ENCODE measurements at regions not wholly inside any gene's neighbourhood (a gene's known extent, or its start where the extent isn't known, plus 50 kb on each side); places are given as distances from the start of the nearest gene placed in this dataset.

DNA sequence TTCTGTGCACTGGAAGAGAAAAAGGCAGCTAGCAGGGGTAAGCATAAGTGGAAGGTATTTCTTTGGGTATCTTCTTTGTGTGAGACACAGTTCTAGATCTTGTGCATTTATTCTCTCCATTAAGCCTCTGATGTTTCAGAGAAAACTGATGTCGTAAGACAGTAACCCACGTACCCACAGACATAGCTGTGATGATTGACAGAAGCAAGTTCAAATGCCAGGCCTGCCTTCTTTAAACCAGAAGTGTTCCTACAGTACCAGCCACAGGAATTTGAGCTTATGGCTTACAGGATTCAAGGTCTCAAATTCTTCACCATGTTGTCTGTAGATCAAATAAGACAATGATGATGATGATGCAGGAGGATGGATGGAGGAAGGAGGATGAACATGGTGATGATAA, 161.4 kb upstream of the KCNJ16 start:
- Histone ChIP-seq H3K27ac (ENCODE audit: extremely low read length, insufficient read depth, low read length) (no peak overlapping the region), H2AFZ (ENCODE audit: low read length) (no peak overlapping the region), H3K9ac (ENCODE audit: insufficient read depth, low read depth, low read length) (no peak overlapping the region), H3K9me3 (ENCODE audit: low read length) (peaks cover 90% of the 10 kb centered on the region), H3K4me3 (replicated peaks in 1 of 3; ENCODE audit: insufficient read depth in 1 of 3, low read depth in 2 of 3, low read length in 3 of 3) (no peak overlapping the region), H3K79me2 (ENCODE audit: insufficient read depth, low read length) (no peaks in the 10 kb centered on the region), H3K27me3 (ENCODE audit: control insufficient read depth in 1 of 2, insufficient read depth in 2 of 2, low read length in 2 of 2) (no peaks in the 10 kb centered on the region), H3K4me2 (ENCODE audit: low read depth, low read length) (no peak overlapping the region), H4K20me1 (ENCODE audit: insufficient read depth, low read length) (no peaks in the 10 kb centered on the region), H3K4me1 (ENCODE audit: insufficient read depth, low read length) (no peaks in the 10 kb centered on the region), H3K36me3 (replicated peaks in 1 of 2; ENCODE audit: control insufficient read depth in 1 of 2, insufficient read depth in 2 of 2, low read length in 2 of 2) (no peaks in the 10 kb centered on the region)
- BruUV-seq (replicated peaks) = no TSS peak
- ATAC-seq (no peak), DNase-seq (ENCODE audit: low spot score) (no peak), FAIRE-seq (no peak)
- intact Hi-C loops (cut with micrococcal nuclease; ENCODE audit: unreplicated experiment) = no loop called here
- ChIA-PET CTCF (ENCODE audit: low intra/inter-chr PET ratio, low total read pairs) (no interaction called here), POLR2A (no interaction called here)
- no peak for TF ChIP-seq STAT5B (CRISPR knock-in tag; IDR thresholded peaks at IDR 0.05)
- TF ChIP-seq ZNF660 (CRISPR knock-in tag; IDR thresholded peaks at IDR 0.05; ENCODE audit: borderline replicate concordance, low read depth) = no peak
- TF ChIP-seq, protein P1, sequence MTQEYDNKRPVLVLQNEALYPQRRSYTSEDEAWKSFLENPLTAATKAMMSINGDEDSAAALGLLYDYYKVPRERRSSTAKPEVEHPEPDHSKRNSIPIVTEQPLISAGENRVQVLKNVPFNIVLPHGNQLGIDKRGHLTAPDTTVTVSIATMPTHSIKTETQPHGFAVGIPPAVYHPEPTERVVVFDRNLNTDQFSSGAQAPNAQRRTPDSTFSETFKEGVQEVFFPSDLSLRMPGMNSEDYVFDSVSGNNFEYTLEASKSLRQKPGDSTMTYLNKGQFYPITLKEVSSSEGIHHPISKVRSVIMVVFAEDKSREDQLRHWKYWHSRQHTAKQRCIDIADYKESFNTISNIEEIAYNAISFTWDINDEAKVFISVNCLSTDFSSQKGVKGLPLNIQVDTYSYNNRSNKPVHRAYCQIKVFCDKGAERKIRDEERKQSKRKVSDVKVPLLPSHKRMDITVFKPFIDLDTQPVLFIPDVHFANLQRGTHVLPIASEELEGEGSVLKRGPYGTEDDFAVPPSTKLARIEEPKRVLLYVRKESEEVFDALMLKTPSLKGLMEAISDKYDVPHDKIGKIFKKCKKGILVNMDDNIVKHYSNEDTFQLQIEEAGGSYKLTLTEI (CRISPR knock-in tag; conservative IDR thresholded peaks at IDR 0.05) = no peak
- no peak for TF ChIP-seq ZNF713 (CRISPR knock-in tag; IDR thresholded peaks at IDR 0.05)
- no peak for TF ChIP-seq RORA (CRISPR knock-in tag; IDR thresholded peaks at IDR 0.05)
- TF ChIP-seq FOXP1 (IDR thresholded peaks at IDR 0.05) = no peak
- no peak for TF ChIP-seq FOXP1 (CRISPR knock-in tag; IDR thresholded peaks at IDR 0.05)
- in situ Hi-C loops (cut with HindIII; ENCODE audit: extremely low pct_ligation_motif_present, low pct_unique_long_range_greater_than_20kb) = no loop called here
- WGBS (ENCODE audit: low lambda C conversion rate) = 25% methylated on average over 2 of the region's 2 CpGs

DNA sequence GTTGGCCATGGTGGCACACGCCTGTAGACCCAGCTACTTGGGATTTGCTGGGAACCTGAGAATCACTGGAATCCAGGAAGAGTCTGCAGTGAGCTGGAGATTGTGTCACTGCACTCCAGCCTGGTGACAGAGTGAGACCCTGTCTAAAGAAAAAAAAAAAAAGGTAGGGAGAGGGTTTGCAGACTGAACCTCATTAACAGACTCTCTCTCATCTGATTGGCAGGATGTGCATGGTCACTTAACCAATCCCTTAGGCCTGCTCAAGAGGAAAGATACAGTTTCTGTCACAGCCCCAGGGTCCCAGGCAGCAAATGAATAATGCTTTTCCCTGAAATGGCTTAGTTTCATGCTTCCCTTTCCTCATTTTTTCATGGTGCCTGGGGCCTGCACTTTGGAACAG, 160.5 kb upstream of the KCNJ16 start:
- Histone ChIP-seq H3K27me3 (ENCODE audit: control insufficient read depth in 1 of 2, insufficient read depth in 2 of 2, low read length in 2 of 2) (no peaks in the 10 kb centered on the region), H3K36me3 (replicated peaks in 1 of 2; ENCODE audit: control insufficient read depth in 1 of 2, insufficient read depth in 2 of 2, low read length in 2 of 2) (no peaks in the 10 kb centered on the region), H3K9ac (ENCODE audit: insufficient read depth, low read depth, low read length) (no peak overlapping the region), H3K4me1 (ENCODE audit: insufficient read depth, low read length) (no peaks in the 10 kb centered on the region), H3K79me2 (ENCODE audit: insufficient read depth, low read length) (no peaks in the 10 kb centered on the region), H3K4me2 (ENCODE audit: low read depth, low read length) (no peak overlapping the region), H3K4me3 (replicated peaks in 1 of 3; ENCODE audit: insufficient read depth in 1 of 3, low read depth in 2 of 3, low read length in 3 of 3) (no peak overlapping the region), H3K27ac (ENCODE audit: extremely low read length, insufficient read depth, low read length) (no peak overlapping the region), H2AFZ (ENCODE audit: low read length) (no peak overlapping the region), H3K9me3 (ENCODE audit: low read length) (peaks cover 89% of the 10 kb centered on the region), H4K20me1 (ENCODE audit: insufficient read depth, low read length) (no peaks in the 10 kb centered on the region)
- POLR2A ChIA-PET = no interaction called here
- no TSS peak for BruUV-seq (replicated peaks)
- in situ Hi-C loops (cut with HindIII; ENCODE audit: extremely low pct_ligation_motif_present, low pct_unique_long_range_greater_than_20kb) (no loop called here), intact Hi-C loops (cut with micrococcal nuclease; ENCODE audit: unreplicated experiment) (no loop called here)
- TF ChIP-seq, protein P2, sequence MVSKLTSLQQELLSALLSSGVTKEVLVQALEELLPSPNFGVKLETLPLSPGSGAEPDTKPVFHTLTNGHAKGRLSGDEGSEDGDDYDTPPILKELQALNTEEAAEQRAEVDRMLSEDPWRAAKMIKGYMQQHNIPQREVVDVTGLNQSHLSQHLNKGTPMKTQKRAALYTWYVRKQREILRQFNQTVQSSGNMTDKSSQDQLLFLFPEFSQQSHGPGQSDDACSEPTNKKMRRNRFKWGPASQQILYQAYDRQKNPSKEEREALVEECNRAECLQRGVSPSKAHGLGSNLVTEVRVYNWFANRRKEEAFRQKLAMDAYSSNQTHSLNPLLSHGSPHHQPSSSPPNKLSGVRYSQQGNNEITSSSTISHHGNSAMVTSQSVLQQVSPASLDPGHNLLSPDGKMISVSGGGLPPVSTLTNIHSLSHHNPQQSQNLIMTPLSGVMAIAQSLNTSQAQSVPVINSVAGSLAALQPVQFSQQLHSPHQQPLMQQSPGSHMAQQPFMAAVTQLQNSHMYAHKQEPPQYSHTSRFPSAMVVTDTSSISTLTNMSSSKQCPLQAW (CRISPR knock-in tag; IDR thresholded peaks at IDR 0.05) = no peak
- TF ChIP-seq KAT8 (CRISPR knock-in tag; IDR thresholded peaks at IDR 0.05) (no peak), SSRP1 (CRISPR knock-in tag; IDR thresholded peaks at IDR 0.05) (no peak), IRX3 (CRISPR knock-in tag; IDR thresholded peaks at IDR 0.05; ENCODE audit: borderline replicate concordance, low read depth) (no peak), ZKSCAN5 (CRISPR knock-in tag; IDR thresholded peaks at IDR 0.05) (no peak), NR2F2 (IDR thresholded peaks at IDR 0.05; ENCODE audit: borderline replicate concordance, low read depth) (no peak)
- TF ChIP-seq, protein P3, sequence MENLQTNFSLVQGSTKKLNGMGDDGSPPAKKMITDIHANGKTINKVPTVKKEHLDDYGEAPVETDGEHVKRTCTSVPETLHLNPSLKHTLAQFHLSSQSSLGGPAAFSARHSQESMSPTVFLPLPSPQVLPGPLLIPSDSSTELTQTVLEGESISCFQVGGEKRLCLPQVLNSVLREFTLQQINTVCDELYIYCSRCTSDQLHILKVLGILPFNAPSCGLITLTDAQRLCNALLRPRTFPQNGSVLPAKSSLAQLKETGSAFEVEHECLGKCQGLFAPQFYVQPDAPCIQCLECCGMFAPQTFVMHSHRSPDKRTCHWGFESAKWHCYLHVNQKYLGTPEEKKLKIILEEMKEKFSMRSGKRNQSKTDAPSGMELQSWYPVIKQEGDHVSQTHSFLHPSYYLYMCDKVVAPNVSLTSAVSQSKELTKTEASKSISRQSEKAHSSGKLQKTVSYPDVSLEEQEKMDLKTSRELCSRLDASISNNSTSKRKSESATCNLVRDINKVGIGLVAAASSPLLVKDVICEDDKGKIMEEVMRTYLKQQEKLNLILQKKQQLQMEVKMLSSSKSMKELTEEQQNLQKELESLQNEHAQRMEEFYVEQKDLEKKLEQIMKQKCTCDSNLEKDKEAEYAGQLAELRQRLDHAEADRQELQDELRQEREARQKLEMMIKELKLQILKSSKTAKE (CRISPR knock-in tag; IDR thresholded peaks at IDR 0.05; ENCODE audit: borderline replicate concordance) = no peak
- WGBS (ENCODE audit: low lambda C conversion rate) = 0% methylated on average over 1 of the region's 1 CpG
- ATAC-seq (no peak), DNase-seq (ENCODE audit: low spot score) (no peak), FAIRE-seq (no peak)
- CTCF ChIA-PET (ENCODE audit: low intra/inter-chr PET ratio, low total read pairs) = no interaction called here

Measured in HepG2 (cell line).